SU-DHL-6 (cell line): ENCODE measurements at regions not wholly inside any gene's neighbourhood (a gene's known extent, or its start where the extent isn't known, plus 50 kb on each side); places are given as distances from the start of the nearest gene placed in this dataset.

Experiments
- H2AFZ ChIP-seq: fragments of 200-600 bp; sonication (generic); 2 replicates; pipeline ENCODE4 v1.6.1; 2014; ENCODE audit warnings: low read depth, mild to moderate bottlenecking, moderate library complexity, mixed read lengths, antibody characterized with exemption, low read length; ENCODE audit not compliant: severe bottlenecking
- H3F3A ChIP-seq: fragments of 200-600 bp; shearing (Covaris generic); 2 replicates; pipeline ENCODE4 v1.6.0; 2016; ENCODE audit warnings: antibody characterized with exemption, mild to moderate bottlenecking; ENCODE audit not compliant: insufficient read depth
- H3K27ac ChIP-seq: fragments of 200-600 bp; sonication (generic); 2 replicates; pipeline ENCODE4 v1.5.1; 2016; ENCODE audit warnings: low read depth, mild to moderate bottlenecking, low read length, moderate library complexity, mixed read lengths
- H3K27me3 ChIP-seq: fragments of 200-600 bp; sonication (generic), shearing (Covaris generic); 2 replicates; pipeline ENCODE4 v1.6.0; 2014; ENCODE audit warnings: mild to moderate bottlenecking, low read length
- H3K36me3 ChIP-seq: fragments of 200-600 bp; sonication (generic); 2 replicates; pipeline ENCODE4 v1.6.1; 2014; ENCODE audit warnings: mild to moderate bottlenecking, low read length, mixed read lengths
- H3K4me2 ChIP-seq: fragments of 300-600, 200-600 bp; shearing (Covaris generic), sonication (generic); 2 replicates; pipeline ENCODE4 v1.6.0; 2014; ENCODE audit warnings: low read length, low read depth, mild to moderate bottlenecking; ENCODE audit not compliant: poor library complexity, severe bottlenecking
- H3K4me3 ChIP-seq: fragments of 200-600 bp; sonication (generic); 2 replicates; pipeline ENCODE4 v1.5.1; 2014; ENCODE audit warnings: antibody characterized with exemption, low read length, mild to moderate bottlenecking, mixed read lengths; ENCODE audit not compliant: insufficient read depth, poor library complexity, severe bottlenecking
- H3K79me2 ChIP-seq: fragments of 200-600 bp; sonication (generic); 2 replicates; pipeline ENCODE4 v1.6.1; 2014; ENCODE audit warnings: mild to moderate bottlenecking, low read length, moderate library complexity; ENCODE audit not compliant: insufficient read depth
- H3K9ac ChIP-seq: fragments of 200-600 bp; sonication (generic); 2 replicates; pipeline ENCODE4 v1.7.0; 2014; ENCODE audit warnings: mild to moderate bottlenecking, low read length
- H3K9me2 ChIP-seq: fragments of 200-600 bp; sonication (generic); replicated peaks from 2 replicates; pipeline ENCODE4 v1.6.1; 2014; ENCODE audit warnings: low read length; ENCODE audit not compliant: insufficient read depth
- H3K9me3 ChIP-seq: fragments of 200-600 bp; sonication (generic); 2 replicates; pipeline ENCODE4 v1.6.1; 2014; ENCODE audit warnings: low read length, mixed read lengths; ENCODE audit not compliant: insufficient read depth
- H4K20me1 ChIP-seq: fragments of 200-600 bp; sonication (generic); 2 replicates; pipeline ENCODE4 v1.6.1; 2014; ENCODE audit warnings: low read depth, mild to moderate bottlenecking, antibody characterized with exemption, low read length, moderate library complexity, mixed read lengths
- CTCF ChIP-seq: fragments of 200-600 bp; sonication (generic); IDR thresholded peaks from one replicate; pipeline ENCODE4 v1.5.1; 2017; ENCODE audit warnings: antibody characterized with exemption, mild to moderate bottlenecking, low read length, moderate library complexity; ENCODE audit not compliant: insufficient read depth, poor library complexity, severe bottlenecking
- EZH2phosphoT487 ChIP-seq: fragments of 200-600 bp; sonication (generic), shearing (Covaris generic); conservative IDR thresholded peaks from 2 replicates; pipeline ENCODE4 v1.6.1; 2018; ENCODE audit warnings: mild to moderate bottlenecking, antibody characterized with exemption, low read length, moderate library complexity, mixed read lengths

- no peaks in the 10 kb centered on the region for H3K36me3 ChIP-seq
- H4K20me1 ChIP-seq: no peaks in the 10 kb centered on the region
- no peak overlapping the region for H3K4me2 ChIP-seq
- H3F3A ChIP-seq: no peaks in the 10 kb centered on the region
- H3K9ac ChIP-seq: no peak overlapping the region
- no peaks in the 10 kb centered on the region for H3K79me2 ChIP-seq
- no peaks in the 10 kb centered on the region for H3K9me2 ChIP-seq
- H3K27me3 ChIP-seq: no peaks in the 10 kb centered on the region
- no peaks in the 10 kb centered on the region for H3K9me3 ChIP-seq
- H2AFZ ChIP-seq: no peak overlapping the region
- no peak for TF ChIP-seq CTCF
- H3K4me3 ChIP-seq: no peak overlapping the region
- no peak overlapping the region for H3K27ac ChIP-seq
Observed at GRCh38 chr1:5731110-5731423, 261.2 kb downstream of the NPHP4 start.

GRCh38 chr1:5730272-5731109 is 261.7 kb downstream of the NPHP4 start:
- H3F3A ChIP-seq: no peaks in the 10 kb centered on the region

GRCh38 chr1:5729636-5730145 is 262.5 kb downstream of the NPHP4 start:
- no peaks in the 10 kb centered on the region for H4K20me1 ChIP-seq
- H3K4me3 ChIP-seq: no peak overlapping the region
- no peak overlapping the region for H3K27ac ChIP-seq
- no peaks in the 10 kb centered on the region for H3K79me2 ChIP-seq
- H3K4me2 ChIP-seq: no peak overlapping the region
- H3K9me3 ChIP-seq: no peaks in the 10 kb centered on the region
- no peaks in the 10 kb centered on the region for H3K9me2 ChIP-seq
- no peak for TF ChIP-seq CTCF
- no peak for TF ChIP-seq EZH2phosphoT487
- H3K9ac ChIP-seq: no peak overlapping the region
- H3F3A ChIP-seq: no peaks in the 10 kb centered on the region
- no peaks in the 10 kb centered on the region for H3K36me3 ChIP-seq
- H2AFZ ChIP-seq: no peak overlapping the region
- no peaks in the 10 kb centered on the region for H3K27me3 ChIP-seq

More at GRCh38 chr1:5730272-5731109, 261.7 kb downstream of the NPHP4 start:
- no peaks in the 10 kb centered on the region for H3K36me3 ChIP-seq
- no peak overlapping the region for H3K4me2 ChIP-seq
- TF ChIP-seq CTCF: no peak
- TF ChIP-seq EZH2phosphoT487: no peak
- H2AFZ ChIP-seq: no peak overlapping the region
- H3K9ac ChIP-seq: no peak overlapping the region
- H4K20me1 ChIP-seq: no peaks in the 10 kb centered on the region
- no peaks in the 10 kb centered on the region for H3K9me2 ChIP-seq
- no peaks in the 10 kb centered on the region for H3K79me2 ChIP-seq
- no peaks in the 10 kb centered on the region for H3K27me3 ChIP-seq
- no peak overlapping the region for H3K27ac ChIP-seq
- H3K9me3 ChIP-seq: no peaks in the 10 kb centered on the region
- no peak overlapping the region for H3K4me3 ChIP-seq
